ENCODE measurements at regions not wholly inside any gene's neighbourhood (a gene's known extent, or its start where the extent isn't known, plus 50 kb on each side); places are given as distances from the start of the nearest gene placed in this dataset.

- DNase-seq: no peak
Observed at GRCh38 chr1:209364716-209365115, 218.8 kb upstream of the CAMK1G start.

GRCh38 chr1:209367061-209367772 is 216.3 kb upstream of the CAMK1G start:
- no peak for DNase-seq

GRCh38 chr1:209368864-209369598 is 214.5 kb upstream of the CAMK1G start:
- no peak for DNase-seq

GRCh38 chr1:209370241-209370995 is 213.1 kb upstream of the CAMK1G start:
- DNase-seq: no peak

- no peak for DNase-seq
Observed at GRCh38 chr1:209375097-209375496, 208.4 kb upstream of the CAMK1G start.

- no peak for DNase-seq
Observed at GRCh38 chr1:209375671-209376365, 207.7 kb upstream of the CAMK1G start.

GRCh38 chr1:209376774-209377173 is 206.7 kb upstream of the CAMK1G start:
- no peak for DNase-seq

GRCh38 chr1:209377995-209378394 is 205.5 kb upstream of the CAMK1G start:
- DNase-seq: no peak

- DNase-seq: no peak
Observed at GRCh38 chr1:209379280-209379679, 204.2 kb upstream of the CAMK1G start.

- DNase-seq: no peak
Observed at GRCh38 chr1:209380420-209380819, 203.1 kb upstream of the CAMK1G start.

GRCh38 chr1:209382231-209383100 is 201.0 kb upstream of the CAMK1G start:
- DNase-seq: no peak

- DNase-seq: no peak
Observed at GRCh38 chr1:209383422-209383821, 200.1 kb upstream of the CAMK1G start.

GRCh38 chr1:209383907-209384709 is 199.4 kb upstream of the CAMK1G start:
- DNase-seq: no peak

GRCh38 chr1:209384710-209385550 is 198.6 kb upstream of the CAMK1G start:
- DNase-seq: no peak

GRCh38 chr1:209386156-209386555 is 197.4 kb upstream of the CAMK1G start:
- no peak for DNase-seq

GRCh38 chr1:209387271-209387968 is 196.1 kb upstream of the CAMK1G start:
- no peak for DNase-seq

GRCh38 chr1:209387969-209388329 is 195.6 kb upstream of the CAMK1G start:
- DNase-seq: no peak

GRCh38 chr1:209388358-209388757 is 195.2 kb upstream of the CAMK1G start:
- no peak for DNase-seq

- DNase-seq: no peak
Observed at GRCh38 chr1:209389258-209389657, 194.3 kb upstream of the CAMK1G start.

- DNase-seq: no peak
Observed at GRCh38 chr1:209389975-209390374, 193.5 kb upstream of the CAMK1G start.

Measured in NCI-H187 treated with DMSO at 0.1 percent for 48 hours (cell line).